Peyer's patch (tissue), 4 donors: ENCODE measurements at regions not wholly inside any gene's neighbourhood (a gene's known extent, or its start where the extent isn't known, plus 50 kb on each side); places are given as distances from the start of the nearest gene placed in this dataset.

ENCODE experiments used
- CTCF ChIP-seq, 6 experiments: fragments of 450-650 bp in 4 of 6; fragments of 200-600 bp in 2 of 6; sonication (generic) in 1 of 6; IDR thresholded peaks; one replicate each; pipeline ENCODE4 v1.5.1; 2017 to 2019; ENCODE audit warnings: antibody characterized with exemption in 6 of 6, mild to moderate bottlenecking in 3 of 6, moderate library complexity in 1 of 6
- POLR2A ChIP-seq, 2 donors: fragments of 450-650 bp; IDR thresholded peaks; one replicate each; pipeline ENCODE4 v1.5.1; 2017; ENCODE audit warnings: antibody characterized with exemption in 2 of 2, mild to moderate bottlenecking in 2 of 2, moderate library complexity in 2 of 2

GRCh38 chr7:13322126-13322525 lies 634.7 kb downstream of the ARL4A start:
- no peak for TF ChIP-seq CTCF (IDR thresholded peaks at IDR 0.05)
- TF ChIP-seq POLR2A (IDR thresholded peaks at IDR 0.05): no peak
